Activated naive CD8-positive, alpha-beta T cell treated with anti-CD3 and anti-CD28 coated beads, Interleukin-2, amount 10 ng/mL, durations not matched to agents 7 days and 5 days (primary cell): ENCODE measurements at regions not wholly inside any gene's neighbourhood (a gene's known extent, or its start where the extent isn't known, plus 50 kb on each side); places are given as distances from the start of the nearest gene placed in this dataset.

Experiments
- ATAC-seq: fragments of 150-1000 bp; cut with Tn5 transposase; one replicate; pipeline ENCODE4 v1.10.0; 2021; ENCODE audit warnings: low read depth, moderate library complexity
- POLR2A ChIA-PET: fragments of 350-600 bp; sonication (Branson Sonifier 250); formaldehyde crosslinking; loops from one replicate; lab custom pipeline; 2021; ENCODE audit warnings: antibody characterized with exemption; lab: Charles Lee
- DNase-seq: peaks from one replicate; pipeline ENCODE4 v3.0.0; 2021
- H3K27ac Mint-ChIP-seq: one replicate; pipeline ENCODE4 v1.8.0; 2022; ENCODE audit warnings: mild to moderate bottlenecking, mixed read lengths
- H3K27me3 Mint-ChIP-seq: one replicate; pipeline ENCODE4 v1.8.0; 2022; ENCODE audit warnings: mild to moderate bottlenecking, moderate library complexity, mixed read lengths
- H3K36me3 Mint-ChIP-seq: one replicate; pipeline ENCODE4 v1.8.0; 2021; ENCODE audit warnings: mild to moderate bottlenecking, mixed read lengths
- H3K4me1 Mint-ChIP-seq: one replicate; pipeline ENCODE4 v1.8.0; 2021; ENCODE audit warnings: mixed read lengths
- H3K4me3 Mint-ChIP-seq: one replicate; pipeline ENCODE4 v1.8.0; 2022; ENCODE audit warnings: mild to moderate bottlenecking, moderate library complexity, mixed read lengths
- H3K9me3 Mint-ChIP-seq: one replicate; pipeline ENCODE4 v1.8.0; 2021; ENCODE audit warnings: mixed read lengths

GRCh38 chrY:7744691-7745580, 833.4 kb upstream of the AMELY start:
- no peaks in the 10 kb centered on the region for H3K4me1 Mint-ChIP-seq
- H3K4me3 Mint-ChIP-seq: no peak overlapping the region
- DNase-seq (no peak), ATAC-seq (no peak)
- H3K27ac Mint-ChIP-seq: no peak overlapping the region
- H3K9me3 Mint-ChIP-seq: no peaks in the 10 kb centered on the region
- peaks cover 2% of the 10 kb centered on the region for H3K27me3 Mint-ChIP-seq
- POLR2A ChIA-PET: no interaction called here
- no peaks in the 10 kb centered on the region for H3K36me3 Mint-ChIP-seq

- H3K4me1 Mint-ChIP-seq: no peaks in the 10 kb centered on the region
- DNase-seq (no peak), ATAC-seq (no peak)
- H3K36me3 Mint-ChIP-seq: no peaks in the 10 kb centered on the region
- no peak overlapping the region for H3K27ac Mint-ChIP-seq
- H3K27me3 Mint-ChIP-seq: no peaks in the 10 kb centered on the region
- H3K4me3 Mint-ChIP-seq: no peak overlapping the region
- POLR2A ChIA-PET: no interaction called here
- H3K9me3 Mint-ChIP-seq: no peaks in the 10 kb centered on the region
These were observed 825.4 kb upstream of the AMELY start for GRCh38 chrY:7736847-7737365.

- H3K27me3 Mint-ChIP-seq: no peaks in the 10 kb centered on the region
- H3K36me3 Mint-ChIP-seq: no peaks in the 10 kb centered on the region
- ATAC-seq: no peak
- no peak overlapping the region for H3K4me3 Mint-ChIP-seq
- H3K9me3 Mint-ChIP-seq: no peaks in the 10 kb centered on the region
- DNase-seq: no peak
- POLR2A ChIA-PET: no interaction called here
- H3K27ac Mint-ChIP-seq: no peak overlapping the region
- no peaks in the 10 kb centered on the region for H3K4me1 Mint-ChIP-seq
These were observed 820.1 kb upstream of the AMELY start for GRCh38 chrY:7731651-7732050.

DNA sequence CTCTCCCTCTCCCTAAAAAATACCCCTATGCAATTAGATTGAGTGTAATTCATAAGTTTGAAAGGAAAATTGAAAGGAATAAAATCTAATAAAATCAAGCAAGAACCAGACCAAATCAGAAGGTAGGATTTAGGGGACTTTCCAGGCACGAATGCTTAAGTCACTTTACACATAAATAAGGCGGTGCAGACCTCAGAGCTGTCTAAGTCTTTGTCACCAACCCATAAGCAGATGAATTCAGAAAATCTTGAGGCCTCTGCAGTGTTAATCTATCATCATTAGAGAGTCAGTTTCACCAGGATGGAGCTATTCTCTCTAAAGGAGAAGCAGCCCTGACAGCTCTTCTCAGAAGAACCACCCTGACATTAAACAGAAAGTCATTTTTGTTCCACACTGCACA, 819.1 kb upstream of the AMELY start:
- no peaks in the 10 kb centered on the region for H3K36me3 Mint-ChIP-seq
- H3K4me1 Mint-ChIP-seq: no peaks in the 10 kb centered on the region
- H3K27ac Mint-ChIP-seq: no peak overlapping the region
- ATAC-seq (no peak), DNase-seq (no peak)
- H3K4me3 Mint-ChIP-seq: no peak overlapping the region
- H3K27me3 Mint-ChIP-seq: no peaks in the 10 kb centered on the region
- H3K9me3 Mint-ChIP-seq: no peaks in the 10 kb centered on the region
- POLR2A ChIA-PET: no interaction called here

DNA sequence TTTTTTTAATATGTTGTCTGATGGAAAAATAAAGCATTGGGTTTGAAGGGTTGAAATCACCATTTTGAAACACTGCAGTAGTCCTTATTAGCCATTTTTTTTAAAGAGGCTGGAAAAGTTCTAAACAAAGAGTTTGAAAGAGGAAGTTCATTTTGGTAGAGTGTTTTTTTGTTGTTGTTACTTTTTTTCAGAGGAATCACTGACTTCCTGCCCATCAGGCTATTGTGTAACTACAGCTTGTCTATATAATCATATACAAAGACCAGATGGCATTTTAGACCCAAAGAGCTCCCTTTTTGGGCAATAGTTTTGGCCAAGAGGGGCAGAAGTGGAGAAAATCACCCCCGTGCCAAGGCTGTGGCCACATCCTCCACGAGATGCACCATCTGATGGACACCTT, 818.5 kb upstream of the AMELY start:
- POLR2A ChIA-PET: no interaction called here
- Mint-ChIP-seq H3K27ac (no peak overlapping the region), H3K36me3 (no peaks in the 10 kb centered on the region)

GRCh38 chrY:7729318-7730011, 817.9 kb upstream of the AMELY start:
- Mint-ChIP-seq H3K9me3 (no peaks in the 10 kb centered on the region), H3K4me3 (no peak overlapping the region), H3K27me3 (no peaks in the 10 kb centered on the region), H3K27ac (no peak overlapping the region), H3K36me3 (no peaks in the 10 kb centered on the region), H3K4me1 (no peaks in the 10 kb centered on the region)
- DNase-seq (no peak), ATAC-seq (no peak)
- POLR2A ChIA-PET: no interaction called here

More for the DNA sequence above, 818.5 kb upstream of the AMELY start:
- no peaks in the 10 kb centered on the region for H3K9me3 Mint-ChIP-seq
- H3K4me3 Mint-ChIP-seq: no peak overlapping the region
- no peaks in the 10 kb centered on the region for H3K27me3 Mint-ChIP-seq
- H3K4me1 Mint-ChIP-seq: no peaks in the 10 kb centered on the region
- DNase-seq (no peak), ATAC-seq (no peak)

DNA sequence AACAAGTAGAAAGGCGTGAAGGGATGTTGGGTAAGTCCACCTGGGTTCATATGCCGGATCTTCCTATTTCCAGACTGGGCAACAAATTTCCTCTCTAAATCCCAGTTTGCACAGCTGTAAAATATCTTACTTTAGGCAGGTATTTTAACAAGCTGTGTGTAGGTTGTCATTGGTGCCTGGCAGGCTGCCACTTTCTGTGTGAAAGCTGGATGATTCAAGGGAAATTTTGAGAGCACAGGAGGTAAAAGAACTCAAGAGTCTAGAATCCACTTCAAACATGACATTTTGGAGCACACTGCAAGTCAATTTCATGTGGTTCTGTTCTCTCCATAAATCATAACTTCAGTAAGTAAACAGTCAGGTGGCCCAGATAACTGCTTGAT, 817.4 kb upstream of the AMELY start:
- H3K27ac Mint-ChIP-seq: no peak overlapping the region
- H3K27me3 Mint-ChIP-seq: no peaks in the 10 kb centered on the region
- no peaks in the 10 kb centered on the region for H3K9me3 Mint-ChIP-seq
- no peaks in the 10 kb centered on the region for H3K4me1 Mint-ChIP-seq
- POLR2A ChIA-PET: no interaction called here
- DNase-seq: no peak
- ATAC-seq: no peak
- no peak overlapping the region for H3K4me3 Mint-ChIP-seq
- H3K36me3 Mint-ChIP-seq: no peaks in the 10 kb centered on the region

DNA sequence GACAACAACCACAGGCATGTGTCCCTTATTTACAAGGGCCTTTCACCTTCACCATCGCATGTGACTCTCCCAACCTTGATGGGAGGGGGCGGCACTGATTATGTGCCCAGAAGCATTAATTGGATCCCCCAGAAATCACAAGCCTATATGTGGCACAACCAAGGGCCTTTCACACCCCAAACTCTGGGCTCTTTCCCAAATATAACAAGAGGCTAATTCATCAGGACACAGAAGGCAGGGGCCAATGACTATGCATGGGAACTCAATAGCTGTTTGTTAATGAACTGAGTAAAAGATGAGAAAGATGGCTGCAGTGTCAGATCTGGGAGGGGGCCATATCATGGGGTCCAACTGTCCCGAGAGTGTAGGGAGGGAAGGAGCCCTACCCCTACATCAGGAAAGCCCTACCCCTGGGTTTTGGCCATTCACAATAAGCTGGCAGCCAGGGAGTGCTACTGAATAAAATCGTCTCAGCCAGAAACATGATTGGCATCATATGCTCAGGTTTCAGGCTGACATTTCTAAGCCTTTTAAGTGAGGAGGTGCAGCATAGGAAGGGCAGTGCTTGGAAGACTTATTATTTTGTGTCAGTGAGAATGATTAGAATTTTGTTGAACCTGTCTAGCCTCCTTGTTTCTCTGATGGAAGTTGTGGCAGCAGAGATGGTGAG, 814.4 kb upstream of the AMELY start:
- no peak overlapping the region for H3K27ac Mint-ChIP-seq
- H3K4me3 Mint-ChIP-seq: no peak overlapping the region
- no peak for ATAC-seq
- POLR2A ChIA-PET: no interaction called here
- no peaks in the 10 kb centered on the region for H3K9me3 Mint-ChIP-seq
- H3K27me3 Mint-ChIP-seq: no peaks in the 10 kb centered on the region
- DNase-seq: no peak
- H3K4me1 Mint-ChIP-seq: no peaks in the 10 kb centered on the region
- no peaks in the 10 kb centered on the region for H3K36me3 Mint-ChIP-seq

DNA sequence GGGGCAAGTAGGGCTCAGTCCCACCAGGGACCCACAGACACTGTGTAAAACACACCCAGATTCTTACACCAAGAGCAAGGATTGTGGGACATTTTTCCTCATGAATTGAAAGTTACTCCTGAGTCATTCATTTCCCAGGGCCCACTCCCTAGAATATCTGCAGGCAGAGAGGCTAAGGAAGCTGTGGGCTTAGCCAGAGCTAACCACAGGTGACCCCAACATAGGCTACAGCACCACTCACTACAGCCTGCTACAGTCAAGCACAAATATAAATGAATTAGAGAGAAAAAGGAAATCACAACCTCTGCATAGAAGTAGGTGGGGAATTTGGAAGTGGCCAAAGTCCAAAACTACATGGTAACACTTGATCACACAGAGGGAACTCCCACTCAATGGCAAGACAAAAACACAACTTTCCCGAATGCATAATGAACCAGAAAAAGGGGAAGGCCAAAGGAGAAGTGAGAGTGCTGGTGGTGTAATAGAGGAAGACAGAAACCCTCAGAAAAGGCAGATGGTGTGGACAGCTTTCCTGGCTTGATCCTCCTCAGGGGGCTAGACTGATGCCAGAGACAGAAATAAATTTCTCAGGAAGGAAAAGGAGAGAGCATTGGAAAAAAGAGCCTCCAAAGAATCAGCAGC, 812.6 kb upstream of the AMELY start:
- no peaks in the 10 kb centered on the region for H3K9me3 Mint-ChIP-seq
- ATAC-seq (no peak), DNase-seq (no peak)
- H3K4me1 Mint-ChIP-seq: no peaks in the 10 kb centered on the region
- no peak overlapping the region for H3K4me3 Mint-ChIP-seq
- no peaks in the 10 kb centered on the region for H3K36me3 Mint-ChIP-seq
- no peak overlapping the region for H3K27ac Mint-ChIP-seq
- H3K27me3 Mint-ChIP-seq: no peaks in the 10 kb centered on the region
- POLR2A ChIA-PET: no interaction called here

DNA sequence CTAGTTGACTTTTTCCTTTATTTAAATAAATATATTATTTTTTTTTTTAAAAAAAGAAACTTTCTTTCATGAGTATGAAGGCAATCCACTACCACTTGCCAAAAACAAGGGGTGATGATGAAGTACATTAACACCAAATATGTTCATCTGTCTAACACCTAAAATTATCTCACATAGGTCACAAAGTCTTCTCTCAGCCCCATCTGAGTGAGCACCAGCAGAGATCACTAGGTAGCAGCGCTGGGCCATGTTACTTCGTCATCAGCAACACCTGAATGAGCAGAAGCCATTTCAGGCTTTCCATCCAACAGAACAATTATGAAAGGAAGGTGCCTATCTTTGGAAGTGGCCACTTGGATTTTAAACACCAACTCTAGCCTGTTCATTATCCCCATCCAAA, 811.6 kb upstream of the AMELY start:
- H3K4me3 Mint-ChIP-seq: no peak overlapping the region
- H3K27ac Mint-ChIP-seq: no peak overlapping the region
- no peaks in the 10 kb centered on the region for H3K9me3 Mint-ChIP-seq
- H3K4me1 Mint-ChIP-seq: no peaks in the 10 kb centered on the region
- POLR2A ChIA-PET: no interaction called here
- no peaks in the 10 kb centered on the region for H3K36me3 Mint-ChIP-seq
- H3K27me3 Mint-ChIP-seq: no peaks in the 10 kb centered on the region
- DNase-seq (no peak), ATAC-seq (no peak)

DNA sequence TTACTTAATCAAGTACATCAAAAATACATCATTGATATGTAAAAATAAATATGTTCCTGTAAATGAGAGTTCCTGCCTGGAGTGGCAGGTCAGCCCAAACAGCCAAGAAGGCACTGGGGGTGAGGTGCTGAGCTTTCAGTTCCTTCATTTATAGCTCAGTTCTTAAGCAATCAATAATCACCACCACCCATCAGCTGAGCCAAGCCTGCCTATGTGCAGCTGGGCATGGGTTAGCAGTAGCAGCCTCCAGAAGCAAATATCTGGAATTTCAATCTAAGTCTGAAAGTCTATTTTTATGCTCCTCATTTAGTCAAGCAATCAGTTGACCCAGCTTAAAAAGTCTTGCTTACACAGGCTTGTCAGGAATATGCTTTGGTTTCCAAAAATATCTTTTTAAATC, 811.0 kb upstream of the AMELY start:
- DNase-seq (no peak), ATAC-seq (no peak)
- POLR2A ChIA-PET: no interaction called here
- H3K27me3 Mint-ChIP-seq: no peaks in the 10 kb centered on the region
- no peaks in the 10 kb centered on the region for H3K36me3 Mint-ChIP-seq
- no peaks in the 10 kb centered on the region for H3K9me3 Mint-ChIP-seq
- no peaks in the 10 kb centered on the region for H3K4me1 Mint-ChIP-seq
- H3K4me3 Mint-ChIP-seq: no peak overlapping the region
- H3K27ac Mint-ChIP-seq: no peak overlapping the region

DNA sequence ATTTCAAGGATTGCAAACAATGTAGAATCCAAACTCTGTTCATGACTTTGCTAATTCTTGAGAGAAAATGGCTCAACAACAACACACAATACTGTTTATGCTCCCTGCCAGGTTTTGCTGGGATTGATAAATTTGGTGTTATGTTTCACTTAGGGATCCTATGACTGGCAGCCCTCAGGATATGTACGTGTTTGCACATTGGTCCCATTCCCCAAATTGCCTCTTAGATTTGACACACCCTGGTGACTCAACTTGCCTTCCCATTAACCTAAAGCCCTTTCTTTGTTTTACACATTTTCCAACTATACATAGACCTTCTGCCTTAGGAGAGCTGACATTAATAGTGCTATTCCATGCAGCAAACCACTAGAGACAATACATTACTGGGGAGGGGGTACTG, 809.4 kb upstream of the AMELY start:
- Mint-ChIP-seq H3K4me3 (no peak overlapping the region), H3K36me3 (no peaks in the 10 kb centered on the region), H3K4me1 (no peaks in the 10 kb centered on the region), H3K27me3 (no peaks in the 10 kb centered on the region), H3K9me3 (no peaks in the 10 kb centered on the region), H3K27ac (no peak overlapping the region)
- POLR2A ChIA-PET: no interaction called here
- DNase-seq (no peak), ATAC-seq (no peak)

DNA sequence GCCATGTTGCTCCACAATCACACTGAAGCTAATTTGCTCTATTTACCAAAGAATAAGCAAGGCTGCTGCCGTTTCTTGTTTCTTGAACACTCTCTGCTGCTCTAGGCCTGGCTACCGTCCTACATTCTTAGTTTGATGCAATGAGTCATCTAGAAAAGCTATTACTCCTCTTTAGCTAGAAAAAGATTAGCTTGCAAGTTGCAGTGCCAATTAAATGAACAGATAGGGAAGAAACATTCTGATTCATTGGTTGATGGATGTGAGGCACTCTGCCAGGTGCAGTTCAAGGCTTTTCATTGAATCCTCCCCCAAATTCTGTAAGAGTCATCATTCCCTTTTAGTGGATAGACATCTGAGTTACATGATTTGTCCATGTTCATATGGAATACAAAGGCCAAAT, 807.7 kb upstream of the AMELY start:
- no peak for DNase-seq
- Mint-ChIP-seq H3K4me3 (no peak overlapping the region), H3K27ac (no peak overlapping the region), H3K27me3 (no peaks in the 10 kb centered on the region), H3K4me1 (no peaks in the 10 kb centered on the region), H3K9me3 (no peaks in the 10 kb centered on the region), H3K36me3 (no peaks in the 10 kb centered on the region)
- ATAC-seq: no peak
- POLR2A ChIA-PET: no interaction called here
